HCEC 1CT (cell line): ENCODE measurements at regions not wholly inside any gene's neighbourhood (a gene's known extent, or its start where the extent isn't known, plus 50 kb on each side); places are given as distances from the start of the nearest gene placed in this dataset.

Experiments
- DNase-seq: peaks from one replicate; pipeline ENCODE4 v3.0.0-alpha.2; 2017

DNA sequence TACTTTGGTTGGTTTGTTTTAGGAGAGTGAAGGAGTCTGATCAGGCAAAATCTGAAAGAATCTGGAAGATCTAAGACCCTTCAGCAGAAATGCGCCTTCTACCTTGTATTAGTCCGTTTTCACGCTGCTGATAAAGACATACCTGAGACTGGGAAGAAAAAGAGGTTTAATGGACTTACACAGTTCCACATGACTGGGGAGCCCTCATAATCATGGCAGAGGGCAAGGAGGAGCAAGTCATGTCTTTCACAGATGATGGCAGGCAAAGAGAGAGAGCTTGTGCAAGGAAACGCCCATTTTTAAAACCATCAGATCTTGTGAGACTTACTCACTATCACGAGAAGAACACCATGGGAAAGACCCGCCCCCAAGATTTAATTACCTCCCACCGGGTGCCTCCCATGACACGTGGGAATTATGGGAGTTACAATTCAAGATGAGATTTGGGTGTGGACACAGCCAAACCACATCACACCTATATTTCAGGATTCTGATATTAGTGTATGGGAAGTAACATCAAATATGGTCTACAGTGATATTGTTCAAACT is 99.3 kb downstream of the GLUL start:
- DNase-seq = no peak

- no peak for DNase-seq
Measured at GRCh38 chr1:182291584-182292192, 99.9 kb downstream of the GLUL start.

- no peak for DNase-seq
Measured at GRCh38 chr1:182288749-182289604, 102.6 kb downstream of the GLUL start.

GRCh38 chr1:182286761-182287160 is 104.8 kb downstream of the GLUL start:
- no peak for DNase-seq

DNA sequence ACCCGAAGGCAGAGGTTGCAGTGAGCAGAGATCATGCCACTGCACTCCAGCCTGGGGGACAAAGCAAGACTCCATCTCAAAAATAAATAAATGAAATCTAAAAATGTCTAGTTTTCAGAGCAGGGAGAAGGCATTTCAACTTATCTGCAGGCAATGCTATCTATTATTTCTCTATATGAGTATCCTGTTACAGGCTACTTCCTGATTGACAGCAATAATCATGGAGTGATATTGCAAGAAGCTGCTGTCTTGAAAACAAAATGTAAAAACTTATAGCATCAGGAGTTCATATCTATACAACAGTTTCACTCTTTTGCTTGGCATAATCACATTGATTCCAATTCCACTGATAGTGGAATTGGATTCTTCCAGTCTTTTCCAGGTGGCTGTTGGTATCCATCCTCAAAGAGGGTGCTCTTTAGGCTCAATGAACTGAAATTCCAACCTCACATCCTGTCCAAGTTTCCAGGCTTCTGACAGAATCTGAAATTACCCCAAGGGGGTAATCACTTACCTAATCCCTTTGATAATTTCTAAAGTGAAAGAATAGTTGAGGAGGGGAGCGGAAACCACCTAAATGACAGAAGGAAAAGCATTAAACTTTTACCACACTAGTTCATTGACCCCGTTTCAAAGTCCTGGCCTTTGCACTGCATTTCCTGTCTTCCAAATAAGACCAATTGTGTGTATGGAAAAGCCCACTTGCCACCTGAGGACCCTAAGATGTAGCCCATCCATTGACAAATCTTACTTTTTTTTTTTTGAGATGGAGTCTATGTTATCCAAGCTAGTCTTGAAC is 107.6 kb downstream of the GLUL start:
- no peak for DNase-seq

DNA sequence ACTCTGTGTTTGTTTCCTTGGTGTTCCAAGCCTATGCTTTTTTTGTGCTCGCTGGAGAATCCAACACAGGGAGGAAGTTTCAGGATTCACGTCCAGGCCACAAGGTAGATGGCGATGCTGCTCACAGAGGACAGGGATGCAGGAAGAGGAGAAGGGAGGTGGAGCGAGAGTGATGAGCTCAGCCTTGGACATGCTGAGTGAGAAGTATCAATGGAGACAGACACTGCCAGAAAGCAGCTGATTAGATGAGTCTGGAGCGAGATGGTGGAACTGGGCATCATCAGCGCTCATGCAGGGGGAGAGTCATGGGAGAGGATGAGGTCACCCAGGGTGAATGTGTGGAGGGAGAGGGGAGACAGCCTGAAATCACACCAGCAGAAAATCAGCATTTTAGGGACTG is 110.0 kb downstream of the GLUL start:
- DNase-seq = no peak

DNA sequence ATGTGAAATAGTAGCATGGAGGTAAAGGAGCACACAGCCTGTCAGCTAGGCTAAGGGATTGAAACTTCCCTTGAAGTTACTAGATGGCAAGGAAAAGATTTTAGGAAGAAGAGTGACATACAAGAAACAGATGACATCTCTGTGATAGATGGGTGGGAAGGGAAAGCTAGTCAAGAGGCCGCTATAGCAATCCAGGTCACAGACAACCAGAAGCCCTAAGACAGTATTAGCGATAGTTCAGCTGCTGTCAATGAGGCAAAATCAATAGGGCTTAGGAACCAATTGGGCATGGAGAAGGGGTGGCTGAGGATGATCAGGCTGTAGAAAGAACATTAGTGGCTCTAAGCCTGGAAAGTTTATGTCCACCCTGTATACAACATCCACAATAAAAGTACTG is 111.1 kb downstream of the GLUL start:
- DNase-seq = no peak

- no peak for DNase-seq
Measured at GRCh38 chr1:182279724-182280503, 111.7 kb downstream of the GLUL start.

- DNase-seq = no peak
Measured at GRCh38 chr1:182279302-182279701, 112.3 kb downstream of the GLUL start.

- no peak for DNase-seq
Measured at GRCh38 chr1:182278144-182279054, 113.2 kb downstream of the GLUL start.

DNA sequence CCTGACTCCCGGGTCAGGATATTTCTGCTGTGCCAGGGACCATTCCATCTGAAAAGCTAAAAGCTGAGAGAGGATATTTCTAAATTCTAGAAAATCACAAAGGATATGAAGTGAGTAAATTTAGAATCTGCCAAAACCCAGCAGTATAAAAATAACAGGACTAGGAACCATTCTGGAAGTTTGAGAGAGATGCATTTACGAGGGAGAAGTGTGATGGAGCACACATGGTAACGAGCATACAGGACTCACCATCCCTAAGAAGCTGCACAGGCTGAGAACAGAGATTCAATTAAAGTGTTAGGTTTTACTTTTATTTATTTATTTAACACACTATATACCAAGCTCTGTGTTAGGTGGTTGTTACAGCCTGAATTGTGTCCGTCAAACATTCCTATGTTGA is 116.3 kb downstream of the GLUL start:
- no peak for DNase-seq

GRCh38 chr1:182274618-182275017 is 117.0 kb downstream of the GLUL start:
- no peak for DNase-seq

GRCh38 chr1:182270731-182271130 is 120.9 kb downstream of the GLUL start:
- DNase-seq = no peak

GRCh38 chr1:182269097-182269496 is 122.5 kb downstream of the GLUL start:
- DNase-seq = no peak

- no peak for DNase-seq
Measured at GRCh38 chr1:182268669-182269068, 122.9 kb downstream of the GLUL start.

DNA sequence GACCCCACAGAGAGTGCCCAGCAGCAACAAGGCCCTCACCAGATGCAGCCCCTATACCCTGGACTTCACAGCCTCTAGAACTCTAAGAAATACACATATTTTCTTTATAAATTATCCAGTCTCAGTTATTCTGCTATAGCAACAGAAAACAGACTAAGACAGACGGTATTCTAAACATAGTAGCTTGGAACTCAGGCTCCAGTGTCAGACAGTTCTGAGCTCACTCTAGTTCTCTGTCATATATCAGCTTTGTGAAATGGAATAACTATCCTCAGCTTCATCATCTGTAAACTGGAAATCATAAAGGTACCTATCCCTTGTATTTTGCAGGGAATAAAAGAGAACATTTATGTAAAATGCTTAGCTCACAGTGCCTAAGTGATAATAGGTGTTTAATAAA is 127.4 kb downstream of the GLUL start:
- no peak for DNase-seq

- DNase-seq = no peak
Measured at GRCh38 chr1:182263706-182264105, 127.9 kb downstream of the GLUL start.

DNA sequence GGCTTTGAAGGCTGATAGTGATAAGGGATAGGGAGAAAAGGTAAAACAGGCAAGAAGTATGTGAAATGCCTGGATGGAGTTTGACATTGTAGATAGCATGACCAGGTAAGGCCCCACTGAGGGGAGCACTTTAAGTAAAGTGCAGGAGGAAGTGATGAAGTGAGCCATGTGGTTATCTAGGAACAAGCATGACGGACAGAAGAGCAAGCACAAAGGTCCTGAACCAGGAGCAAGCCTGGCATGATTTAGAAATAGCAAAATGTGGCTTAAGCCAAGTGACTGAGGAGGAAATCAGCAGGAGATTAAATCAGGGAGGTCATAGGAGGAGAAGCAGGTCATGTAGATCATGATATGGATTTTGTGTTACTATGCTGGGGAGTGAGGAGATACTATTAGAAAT is 129.2 kb downstream of the GLUL start:
- DNase-seq = no peak

DNA sequence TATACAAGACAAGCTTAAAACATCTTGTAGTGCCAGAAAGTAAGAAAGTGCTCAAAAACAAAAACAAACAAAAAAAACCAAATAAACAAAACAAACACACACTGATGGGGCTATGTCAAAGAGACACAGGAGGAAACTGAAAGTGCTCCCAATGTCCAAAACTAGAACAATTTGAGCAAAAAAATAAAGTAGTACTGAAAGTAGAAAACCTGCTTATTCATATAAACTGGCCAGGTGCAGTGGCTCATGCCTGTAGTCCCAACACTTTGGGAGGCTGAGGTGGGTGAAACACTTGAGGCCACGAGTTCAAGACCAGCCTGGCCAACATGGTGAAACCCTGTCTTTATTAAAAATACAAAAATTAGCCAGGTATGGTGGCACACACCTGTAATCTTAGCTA is 129.9 kb downstream of the GLUL start:
- DNase-seq = no peak

- no peak for DNase-seq
Measured at GRCh38 chr1:182260516-182260915, 131.1 kb downstream of the GLUL start.

DNA sequence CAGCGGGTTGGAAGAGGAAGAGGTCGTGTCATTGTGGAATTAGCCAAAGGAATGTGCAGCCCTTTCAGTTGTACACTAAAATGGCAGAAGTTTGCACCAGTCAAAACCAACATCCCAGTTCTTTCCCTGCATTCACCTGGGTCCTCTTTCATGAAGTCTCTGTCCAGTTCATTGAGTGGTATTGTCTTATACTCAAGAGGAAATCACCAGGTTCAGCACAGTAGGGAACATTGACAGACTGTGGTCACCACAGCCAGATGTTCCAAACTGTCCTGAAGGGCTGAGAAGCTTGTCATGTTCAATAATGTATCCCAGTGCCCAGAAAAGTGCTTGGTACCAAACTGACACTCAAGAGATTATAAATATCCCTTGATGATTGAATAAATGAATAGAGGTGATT is 131.6 kb downstream of the GLUL start:
- no peak for DNase-seq
